Mesothelial cell of epicardium (in vitro differentiated cells): ENCODE measurements at regions not wholly inside any gene's neighbourhood (a gene's known extent, or its start where the extent isn't known, plus 50 kb on each side); places are given as distances from the start of the nearest gene placed in this dataset.

Experiments
- DNase-seq, 2 experiments: peaks; one replicate each; pipeline ENCODE4 v3.0.0; 2021; ENCODE audit warnings: low spot score in 2 of 2; ENCODE audit not compliant: unreplicated experiment in 2 of 2
- H3K27ac Mint-ChIP-seq: 2 replicates; pipeline ENCODE4 v1.8.0; 2021; ENCODE audit warnings: mixed read lengths
- H3K27me3 Mint-ChIP-seq: 2 replicates; pipeline ENCODE4 v1.8.0; 2021; ENCODE audit warnings: low read depth, mixed read lengths
- H3K36me3 Mint-ChIP-seq: 2 replicates; pipeline ENCODE4 v1.8.0; 2021; ENCODE audit warnings: mixed read lengths
- H3K4me1 Mint-ChIP-seq: 2 replicates; pipeline ENCODE4 v1.8.0; 2021; ENCODE audit warnings: mixed read lengths
- H3K4me3 Mint-ChIP-seq: 2 replicates; pipeline ENCODE4 v1.8.0; 2021; ENCODE audit warnings: mild to moderate bottlenecking, moderate library complexity, mixed read lengths
- H3K9me3 Mint-ChIP-seq: 2 replicates; pipeline ENCODE4 v1.8.0; 2021; ENCODE audit warnings: mixed read lengths
- CTCF ChIP-seq: fragments of 200-600 bp; sonication (generic); IDR thresholded peaks from one replicate; pipeline ENCODE4 v1.5.0; 2021; ENCODE audit warnings: antibody characterized with exemption; ENCODE audit not compliant: unreplicated experiment

DNA sequence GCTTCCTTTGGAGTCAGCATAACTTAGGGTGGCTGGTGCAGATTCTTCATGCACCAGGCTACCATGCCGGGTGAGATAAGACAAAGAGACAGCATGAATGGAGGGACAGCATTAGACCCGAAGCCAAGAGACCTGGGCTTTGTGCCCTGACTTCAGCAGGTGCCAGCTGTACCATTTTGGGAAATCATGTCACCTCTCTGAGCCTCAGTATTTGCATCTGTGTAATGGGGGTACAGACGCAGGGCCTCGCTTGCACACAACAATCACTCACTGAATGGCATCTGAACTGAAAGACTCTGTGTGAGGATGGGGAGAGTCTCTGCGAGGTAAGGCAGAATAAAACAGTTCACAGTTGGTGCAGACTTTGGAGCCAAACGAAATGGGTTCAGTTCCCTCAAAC, 1053.7 kb downstream of the VRK1 start:
- no peaks in the 10 kb centered on the region for H3K9me3 Mint-ChIP-seq
- H3K36me3 Mint-ChIP-seq: no peaks in the 10 kb centered on the region
- H3K27me3 Mint-ChIP-seq: peaks cover 11% of the 10 kb centered on the region
- H3K4me1 Mint-ChIP-seq: no peaks in the 10 kb centered on the region
- H3K4me3 Mint-ChIP-seq: no peak overlapping the region
- no peak overlapping the region for H3K27ac Mint-ChIP-seq
- no peak for DNase-seq
- no peak for TF ChIP-seq CTCF

DNA sequence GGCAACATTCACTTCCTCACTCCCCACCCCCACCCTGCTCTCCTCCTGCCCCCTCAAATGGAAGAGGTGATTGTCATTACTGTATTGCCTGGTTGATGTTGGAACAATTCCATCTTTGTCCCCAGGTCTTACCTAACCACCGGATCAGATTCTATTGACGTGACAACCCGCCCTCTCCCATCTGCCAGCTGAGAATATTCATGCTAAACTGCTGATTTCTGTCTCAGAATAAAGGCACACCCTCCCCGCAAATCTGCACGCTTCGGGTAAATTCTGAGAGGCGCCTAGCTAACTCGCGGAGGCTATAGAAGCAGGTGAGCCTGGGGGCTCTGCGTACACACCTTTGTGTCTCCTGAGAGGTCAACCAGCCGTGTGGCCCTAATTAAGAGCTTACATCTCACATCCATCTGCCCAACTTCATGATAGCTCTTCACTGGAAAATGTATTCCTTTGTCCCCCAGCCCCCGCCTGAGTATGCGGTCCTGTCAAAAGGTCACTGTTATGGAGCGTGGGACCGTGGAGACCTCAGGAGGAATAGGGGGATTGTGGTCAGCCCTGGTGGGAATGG, 1054.3 kb downstream of the VRK1 start:
- no peak overlapping the region for H3K4me3 Mint-ChIP-seq
- DNase-seq: no peak
- H3K27me3 Mint-ChIP-seq: peaks cover 11% of the 10 kb centered on the region
- H3K27ac Mint-ChIP-seq: no peak overlapping the region
- H3K36me3 Mint-ChIP-seq: no peaks in the 10 kb centered on the region
- TF ChIP-seq CTCF: no peak
- H3K9me3 Mint-ChIP-seq: no peaks in the 10 kb centered on the region
- no peaks in the 10 kb centered on the region for H3K4me1 Mint-ChIP-seq

GRCh38 chr14:97854918-97855317, 1057.7 kb downstream of the VRK1 start:
- DNase-seq: no peak
- Mint-ChIP-seq H3K27ac (no peak overlapping the region), H3K4me1 (no peaks in the 10 kb centered on the region), H3K9me3 (no peaks in the 10 kb centered on the region), H3K27me3 (peaks cover 23% of the 10 kb centered on the region), H3K36me3 (no peaks in the 10 kb centered on the region), H3K4me3 (no peak overlapping the region)
- no peak for TF ChIP-seq CTCF

DNA sequence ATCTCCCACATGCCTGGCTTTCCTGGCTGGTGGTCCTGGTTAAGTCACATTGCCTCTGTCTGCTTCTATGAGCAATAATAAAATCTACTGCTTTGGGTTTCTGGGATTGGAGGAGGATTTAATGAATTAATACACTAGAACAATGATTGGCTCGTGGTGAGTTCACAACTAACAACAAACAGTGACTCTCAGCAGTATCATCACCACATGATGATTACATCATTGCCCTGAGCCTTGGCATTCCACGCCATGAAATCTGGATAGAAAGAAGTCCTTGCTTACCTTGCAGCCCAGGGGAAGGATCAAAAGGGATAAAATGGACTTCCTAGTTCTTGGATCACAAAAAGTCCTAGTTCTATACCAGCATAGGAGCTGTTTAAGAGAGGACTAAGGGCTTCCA, 1069.0 kb downstream of the VRK1 start:
- peaks cover 5% of the 10 kb centered on the region for H3K9me3 Mint-ChIP-seq
- H3K4me3 Mint-ChIP-seq: no peak overlapping the region
- no peaks in the 10 kb centered on the region for H3K36me3 Mint-ChIP-seq
- no peak for DNase-seq
- no peak overlapping the region for H3K27ac Mint-ChIP-seq
- TF ChIP-seq CTCF: no peak
- peaks cover 4% of the 10 kb centered on the region for H3K27me3 Mint-ChIP-seq
- no peaks in the 10 kb centered on the region for H3K4me1 Mint-ChIP-seq

- DNase-seq: no peak
- TF ChIP-seq CTCF: no peak
- no peak overlapping the region for H3K27ac Mint-ChIP-seq
- peaks cover 6% of the 10 kb centered on the region for H3K27me3 Mint-ChIP-seq
- H3K4me3 Mint-ChIP-seq: no peak overlapping the region
- H3K9me3 Mint-ChIP-seq: peaks cover 5% of the 10 kb centered on the region
- H3K36me3 Mint-ChIP-seq: no peaks in the 10 kb centered on the region
- no peaks in the 10 kb centered on the region for H3K4me1 Mint-ChIP-seq
Measured at GRCh38 chr14:97866664-97867063, 1069.5 kb downstream of the VRK1 start.

DNA sequence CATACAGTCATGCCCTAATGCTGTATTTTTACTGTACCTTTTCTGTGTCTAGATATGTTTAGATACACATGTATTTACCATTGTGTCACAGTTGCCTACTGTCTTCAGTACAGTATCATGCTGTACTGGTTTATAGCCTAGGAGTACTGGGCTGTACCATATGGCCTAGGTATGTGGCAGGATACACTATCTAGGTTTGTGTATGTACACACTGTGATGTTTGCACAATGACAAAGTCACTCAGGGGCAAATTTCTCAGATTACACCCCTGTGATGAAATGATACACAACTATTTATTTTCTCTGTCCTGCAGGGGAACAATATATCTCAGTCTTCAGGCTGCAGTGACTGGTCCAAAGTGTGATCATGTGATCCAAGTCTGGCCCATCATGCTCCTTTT, 1076.1 kb downstream of the VRK1 start:
- no peak overlapping the region for H3K27ac Mint-ChIP-seq
- no peak for TF ChIP-seq CTCF
- DNase-seq: no peak

More for the DNA sequence above, 1076.1 kb downstream of the VRK1 start:
- Mint-ChIP-seq H3K9me3 (no peaks in the 10 kb centered on the region), H3K36me3 (no peaks in the 10 kb centered on the region), H3K27me3 (peaks cover 16% of the 10 kb centered on the region), H3K4me3 (no peak overlapping the region), H3K4me1 (no peaks in the 10 kb centered on the region)
